ENCODE measurements at regions not wholly inside any gene's neighbourhood (a gene's known extent, or its start where the extent isn't known, plus 50 kb on each side); places are given as distances from the start of the nearest gene placed in this dataset.

GRCh38 chr16:64532117-64532516 lies 589.7 kb downstream of the CDH11 start:
- no peak for DNase-seq (ENCODE audit: low read depth)
- no peak for TF ChIP-seq CTCF (IDR thresholded peaks at IDR 0.05; ENCODE audit: low read depth, low read length, missing control alignments)
- no peak overlapping the region for H3K4me3 ChIP-seq (ENCODE audit: low read depth, low read length)

GRCh38 chr16:64531401-64531800 lies 590.5 kb downstream of the CDH11 start:
- H3K4me3 ChIP-seq (ENCODE audit: low read depth, low read length): no peak overlapping the region
- TF ChIP-seq CTCF (IDR thresholded peaks at IDR 0.05; ENCODE audit: low read depth, low read length, missing control alignments): no peak
- DNase-seq (ENCODE audit: low read depth): no peak

GRCh38 chr16:64522548-64522947 lies 599.3 kb downstream of the CDH11 start:
- H3K4me3 ChIP-seq (ENCODE audit: low read depth, low read length): no peak overlapping the region
- no peak for TF ChIP-seq CTCF (IDR thresholded peaks at IDR 0.05; ENCODE audit: low read depth, low read length, missing control alignments)
- no peak for DNase-seq (ENCODE audit: low read depth)

- no peak overlapping the region for H3K4me3 ChIP-seq (ENCODE audit: low read depth, low read length)
- no peak for TF ChIP-seq CTCF (IDR thresholded peaks at IDR 0.05; ENCODE audit: low read depth, low read length, missing control alignments)
- DNase-seq (ENCODE audit: low read depth): no peak
These were observed 608.0 kb downstream of the CDH11 start for GRCh38 chr16:64513871-64514270.

GRCh38 chr16:64507240-64508024 lies 614.4 kb downstream of the CDH11 start:
- DNase-seq (ENCODE audit: low read depth): no peak
- TF ChIP-seq CTCF (IDR thresholded peaks at IDR 0.05; ENCODE audit: low read depth, low read length, missing control alignments): no peak
- H3K4me3 ChIP-seq (ENCODE audit: low read depth, low read length): no peak overlapping the region

GRCh38 chr16:64499211-64499610 lies 622.7 kb downstream of the CDH11 start:
- no peak overlapping the region for H3K4me3 ChIP-seq (ENCODE audit: low read depth, low read length)
- no peak for DNase-seq (ENCODE audit: low read depth)
- no peak for TF ChIP-seq CTCF (IDR thresholded peaks at IDR 0.05; ENCODE audit: low read depth, low read length, missing control alignments)

GRCh38 chr16:64498363-64498762 lies 623.5 kb downstream of the CDH11 start:
- no peak overlapping the region for H3K4me3 ChIP-seq (ENCODE audit: low read depth, low read length)
- TF ChIP-seq CTCF (IDR thresholded peaks at IDR 0.05; ENCODE audit: low read depth, low read length, missing control alignments): no peak
- no peak for DNase-seq (ENCODE audit: low read depth)

Data from GM12864 (cell line).